Uterus (tissue), 3 donors: ENCODE measurements at regions not wholly inside any gene's neighbourhood (a gene's known extent, or its start where the extent isn't known, plus 50 kb on each side); places are given as distances from the start of the nearest gene placed in this dataset.

Source experiments
- DNase-seq, 2 donors: peaks; one replicate each; pipeline ENCODE4 v3.0.0-alpha.2; 2019 to 2020
- H3K27ac ChIP-seq, 2 donors: fragments of 200-600 bp; sonication (generic); 1 replicate in 1 of 2; 2 replicates in 1 of 2; pipeline ENCODE4 v1.5.1; 2016 to 2018
- H3K27me3 ChIP-seq, 2 donors: fragments of 200-600 bp; sonication (generic); one replicate each; pipeline ENCODE4 v1.5.1; 2018 to 2019; ENCODE audit warnings: control low read depth in 1 of 2
- H3K36me3 ChIP-seq, 2 donors: fragments of 200-600 bp; sonication (generic); one replicate each; pipeline ENCODE4 v1.5.1; 2019; ENCODE audit warnings: control low read depth in 1 of 2
- H3K4me1 ChIP-seq, 2 donors: fragments of 200-600 bp; sonication (generic); one replicate each; pipeline ENCODE4 v1.5.1; 2018 to 2019; ENCODE audit warnings: control low read depth in 1 of 2
- H3K4me3 ChIP-seq, 2 donors: fragments of 200-600 bp; sonication (generic); 1 replicate in 1 of 2; 2 replicates in 1 of 2; pipeline ENCODE4 v1.5.1; 2018 to 2019; ENCODE audit warnings: mild to moderate bottlenecking in 1 of 2
- H3K9me3 ChIP-seq, 2 donors: fragments of 200-600 bp; sonication (generic); one replicate each; pipeline ENCODE4 v1.5.1; 2019; ENCODE audit warnings: control low read depth in 1 of 2
- CTCF ChIP-seq, 4 experiments: fragments of 200-600 bp in 2 of 4; fragments of 450-650 bp in 2 of 4; sonication (generic) in 2 of 4; IDR thresholded peaks; one replicate each; pipeline ENCODE4 v1.5.1; 2016 to 2019; ENCODE audit warnings: antibody characterized with exemption in 4 of 4, mild to moderate bottlenecking in 2 of 4, moderate library complexity in 1 of 4
- POLR2A ChIP-seq, 2 donors: fragments of 450-650 bp; IDR thresholded peaks; one replicate each; pipeline ENCODE4 v1.6.1; 2016; ENCODE audit warnings: antibody characterized with exemption in 2 of 2, mild to moderate bottlenecking in 1 of 2, moderate library complexity in 1 of 2
- intact Hi-C: fragments of 100-400 bp; cut with DNase I; formaldehyde crosslinking; loops from one replicate; pipeline ENCODE4 v1.15.1; 2023; ENCODE audit warnings: low total_unique reads
- donor health status: DM: yes; HTN: yes; CAD: no.

- H3K27me3 ChIP-seq, result no peaks in the 10 kb centered on the region
- H3K9me3 ChIP-seq, result no peaks in the 10 kb centered on the region
- TF ChIP-seq CTCF (IDR thresholded peaks at IDR 0.05) (no peak), POLR2A (IDR thresholded peaks at IDR 0.05) (no peak)
These were observed 461.2 kb downstream of the NTRK2 start for GRCh38 chr9:85130764-85131163.

DNA sequence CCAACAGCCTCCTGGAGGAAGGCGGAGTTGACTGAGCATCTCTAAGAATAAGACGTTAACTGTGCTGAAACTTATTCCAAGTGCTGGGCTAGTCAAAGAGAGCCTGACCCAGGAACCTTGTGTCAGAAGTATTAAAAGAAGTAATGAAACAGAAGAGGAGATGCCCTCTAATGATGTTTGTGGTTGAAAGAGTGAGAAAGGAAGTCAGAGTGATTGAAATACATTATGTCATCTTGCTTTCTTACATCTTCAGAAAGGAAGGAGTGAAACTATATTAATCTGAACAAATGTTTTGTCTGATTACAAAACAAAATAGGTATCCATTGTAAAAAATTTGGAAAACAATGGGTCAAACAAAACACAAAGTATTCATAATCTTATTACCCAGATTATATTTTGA is 460.7 kb downstream of the NTRK2 start:
- Histone ChIP-seq H3K9me3 (no peaks in the 10 kb centered on the region), H3K27me3 (no peaks in the 10 kb centered on the region), H3K27ac (no peak overlapping the region), H3K4me1 (no peaks in the 10 kb centered on the region), H3K4me3 (no peak overlapping the region), H3K36me3 (no peaks in the 10 kb centered on the region)
- TF ChIP-seq CTCF (IDR thresholded peaks at IDR 0.05), result no peak
- TF ChIP-seq POLR2A (IDR thresholded peaks at IDR 0.05), result no peak
- intact Hi-C loops, result no loop called here
- no peak for DNase-seq

More at GRCh38 chr9:85130764-85131163, 461.2 kb downstream of the NTRK2 start:
- no peaks in the 10 kb centered on the region for H3K36me3 ChIP-seq
- H3K4me3 ChIP-seq, result no peak overlapping the region
- no peak for DNase-seq
- intact Hi-C loops, result no loop called here
- no peaks in the 10 kb centered on the region for H3K4me1 ChIP-seq
- H3K27ac ChIP-seq, result no peak overlapping the region

DNA sequence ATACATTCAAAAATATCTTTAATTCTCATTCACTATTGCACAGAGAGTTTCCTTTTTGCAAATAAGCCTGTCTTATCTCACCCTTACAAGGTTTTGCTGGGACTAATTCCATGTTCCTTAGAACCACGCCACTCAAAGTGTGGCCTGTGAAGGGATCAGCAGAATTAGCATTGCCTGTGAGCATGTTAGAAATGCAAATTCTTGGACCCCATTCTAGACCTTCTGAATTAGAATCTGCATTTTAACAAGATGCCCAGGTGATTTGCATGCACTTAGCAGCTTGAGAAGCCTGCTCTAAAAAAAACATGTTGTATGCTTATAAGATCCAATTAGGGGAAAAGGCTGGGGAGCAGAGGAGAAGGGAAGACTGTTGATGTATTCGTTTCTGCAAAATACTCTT is 460.0 kb downstream of the NTRK2 start:
- Histone ChIP-seq H3K27ac (no peak overlapping the region), H3K4me3 (no peak overlapping the region), H3K27me3 (no peaks in the 10 kb centered on the region), H3K4me1 (no peaks in the 10 kb centered on the region), H3K36me3 (no peaks in the 10 kb centered on the region), H3K9me3 (no peaks in the 10 kb centered on the region)
- TF ChIP-seq CTCF (IDR thresholded peaks at IDR 0.05), result no peak
- TF ChIP-seq POLR2A (IDR thresholded peaks at IDR 0.05), result no peak
- no peak for DNase-seq
- intact Hi-C loops, result no loop called here

- intact Hi-C loops, result no loop called here
- TF ChIP-seq POLR2A (IDR thresholded peaks at IDR 0.05) (no peak), CTCF (IDR thresholded peaks at IDR 0.05) (no peak)
- no peaks in the 10 kb centered on the region for H3K4me1 ChIP-seq
- no peak overlapping the region for H3K4me3 ChIP-seq
- no peaks in the 10 kb centered on the region for H3K36me3 ChIP-seq
- no peaks in the 10 kb centered on the region for H3K9me3 ChIP-seq
- H3K27me3 ChIP-seq, result no peaks in the 10 kb centered on the region
- no peak for DNase-seq
- no peak overlapping the region for H3K27ac ChIP-seq
These were observed 449.6 kb downstream of the NTRK2 start for GRCh38 chr9:85118990-85119755.

DNA sequence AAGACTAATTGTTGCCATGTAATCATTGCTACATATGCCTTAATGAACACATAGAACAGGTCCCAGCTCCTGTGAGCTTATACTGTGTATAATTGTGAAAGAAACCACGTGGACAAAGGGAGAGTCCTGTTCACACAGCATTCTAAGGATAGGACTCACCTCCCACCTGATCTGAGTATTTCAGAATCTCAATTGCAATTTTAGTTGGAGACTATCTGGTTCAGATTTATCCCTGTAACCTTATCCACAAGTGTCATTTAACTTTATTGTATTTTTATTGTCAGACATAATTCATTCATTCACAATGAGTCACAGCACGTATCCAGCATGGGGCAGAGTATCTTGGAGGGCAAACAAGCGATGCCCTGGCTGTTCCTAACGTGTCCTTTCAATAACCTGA is 448.3 kb downstream of the NTRK2 start:
- no peak for TF ChIP-seq POLR2A (IDR thresholded peaks at IDR 0.05)
- no peak for TF ChIP-seq CTCF (IDR thresholded peaks at IDR 0.05)

More for the DNA sequence above, 448.3 kb downstream of the NTRK2 start:
- Histone ChIP-seq H3K9me3 (no peaks in the 10 kb centered on the region), H3K36me3 (no peaks in the 10 kb centered on the region), H3K4me1 (no peaks in the 10 kb centered on the region), H3K27ac (no peak overlapping the region), H3K27me3 (no peaks in the 10 kb centered on the region), H3K4me3 (no peak overlapping the region)
- no peak for DNase-seq
- intact Hi-C loops, result no loop called here
